GM21381 (cell line): ENCODE measurements at regions not wholly inside any gene's neighbourhood (a gene's known extent, or its start where the extent isn't known, plus 50 kb on each side); places are given as distances from the start of the nearest gene placed in this dataset.
A peak's percentile ranks its signal among the peaks of the same experiment; 100 is the strongest.
"Not testable (repeated sequence)": the region's sequence is repeated elsewhere in the genome, so short reads cannot be mapped to it uniquely, and the experiment has no call there.

Experiments
- ATAC-seq: cut with Tn5 transposase; IDR thresholded peaks from one replicate; pipeline ENCODE4 v1.9.1; 2021; ENCODE audit warnings: mild to moderate bottlenecking, moderate library complexity; ENCODE audit not compliant: unreplicated experiment

DNA sequence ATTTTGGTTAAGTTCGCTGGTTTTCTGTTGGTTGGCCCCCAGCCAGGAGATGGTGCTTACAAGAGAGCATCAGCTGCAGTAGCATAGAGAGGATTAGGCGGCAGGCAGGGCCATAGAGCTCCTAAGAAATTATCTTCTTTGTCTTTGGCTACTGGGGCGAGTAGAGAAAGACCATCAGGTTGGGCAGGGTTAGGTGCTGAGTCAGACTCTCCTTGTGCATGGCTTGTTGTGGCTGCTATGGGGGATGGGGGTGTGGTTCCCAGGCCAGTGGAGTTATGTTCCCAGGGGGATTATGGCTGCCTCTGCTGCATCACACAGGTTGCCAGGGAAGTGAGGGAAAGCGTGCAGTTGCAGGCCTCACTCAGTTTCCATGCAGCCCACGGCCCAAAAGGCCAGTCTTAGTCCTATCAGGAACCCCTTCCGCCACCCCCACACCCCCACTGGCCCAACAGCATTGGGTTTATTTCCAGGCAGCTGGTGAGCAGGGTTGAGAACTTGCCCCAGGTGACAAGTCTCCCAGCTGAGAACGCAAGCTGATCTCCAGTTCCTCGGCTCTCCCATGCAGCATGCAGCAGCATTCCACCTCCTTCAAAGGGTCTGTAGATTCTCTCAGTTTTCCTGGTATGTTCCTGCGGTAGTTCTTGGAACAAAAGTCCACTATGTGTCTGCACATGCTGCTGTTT lies 243.7 kb downstream of the UTRN start:
- no peak for ATAC-seq

GRCh38 chr6:144530118-144530517 lies 245.0 kb downstream of the UTRN start:
- no peak for ATAC-seq

- not testable (repeated sequence) for ATAC-seq
Observed at GRCh38 chr6:144532238-144532637, 247.1 kb downstream of the UTRN start.

- ATAC-seq, result no peak
Observed at GRCh38 chr6:144534180-144534579, 249.0 kb downstream of the UTRN start.

GRCh38 chr6:144535630-144536029 lies 250.5 kb downstream of the UTRN start:
- no peak for ATAC-seq

DNA sequence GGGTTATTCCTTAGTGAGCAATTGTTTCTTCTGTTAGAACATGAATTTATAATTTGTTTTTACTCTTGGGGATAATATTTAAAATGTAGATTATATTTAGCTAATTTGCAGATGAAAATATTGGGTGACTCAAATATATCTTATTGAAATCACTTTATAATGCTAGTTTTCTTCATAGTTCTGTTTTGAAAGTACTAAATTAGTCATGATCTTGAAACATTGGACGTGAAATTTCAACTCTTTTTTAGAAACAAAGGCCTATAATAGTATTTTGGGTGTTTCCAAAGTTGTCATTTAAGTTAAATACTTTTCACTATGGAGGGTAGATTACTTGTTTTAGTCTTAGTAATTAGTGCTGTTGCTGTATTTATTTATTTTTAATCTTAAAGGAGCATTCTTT lies 250.9 kb downstream of the UTRN start:
- ATAC-seq, result no peak

DNA sequence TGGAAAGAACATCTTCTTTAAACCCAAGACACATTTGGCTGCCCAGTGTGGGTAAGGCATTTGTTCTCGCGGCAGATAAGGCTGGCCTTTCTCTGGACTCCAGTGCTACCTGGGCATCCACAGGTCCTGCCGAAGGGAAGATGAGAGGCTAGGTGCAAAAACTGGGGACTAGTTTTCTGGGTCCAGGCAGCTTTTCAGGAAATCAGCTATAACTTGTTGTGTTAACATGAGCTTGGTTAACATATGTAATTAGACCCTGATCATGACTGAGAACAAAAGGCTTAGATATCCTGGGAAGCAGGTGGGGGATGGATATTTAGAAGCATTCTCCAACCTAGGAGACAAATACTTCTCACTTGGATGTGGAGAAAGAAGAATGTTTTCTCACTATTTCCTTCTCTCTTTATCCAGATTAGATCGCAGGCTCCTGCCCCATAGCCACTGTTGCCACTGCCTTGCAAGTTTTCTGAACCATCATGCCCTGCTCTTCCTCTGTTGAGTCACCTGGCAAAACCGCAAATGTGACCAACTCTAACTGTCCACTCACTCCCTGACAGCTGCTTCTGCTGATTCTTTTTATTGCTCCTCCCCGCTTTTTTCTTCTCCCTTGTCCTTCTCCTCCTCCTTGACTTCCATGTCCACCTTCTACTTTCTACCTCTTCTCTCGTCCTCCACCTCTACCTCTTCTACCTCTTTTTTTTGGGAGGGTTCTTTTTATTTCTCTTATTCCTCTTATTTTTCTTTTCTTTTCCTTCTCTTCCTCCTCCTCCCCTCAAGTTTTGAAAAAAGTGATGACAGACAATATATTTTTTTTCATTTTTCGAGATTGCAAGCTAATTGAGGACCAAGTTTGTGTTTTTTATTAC lies 258.1 kb downstream of the UTRN start:
- no peak for ATAC-seq

DNA sequence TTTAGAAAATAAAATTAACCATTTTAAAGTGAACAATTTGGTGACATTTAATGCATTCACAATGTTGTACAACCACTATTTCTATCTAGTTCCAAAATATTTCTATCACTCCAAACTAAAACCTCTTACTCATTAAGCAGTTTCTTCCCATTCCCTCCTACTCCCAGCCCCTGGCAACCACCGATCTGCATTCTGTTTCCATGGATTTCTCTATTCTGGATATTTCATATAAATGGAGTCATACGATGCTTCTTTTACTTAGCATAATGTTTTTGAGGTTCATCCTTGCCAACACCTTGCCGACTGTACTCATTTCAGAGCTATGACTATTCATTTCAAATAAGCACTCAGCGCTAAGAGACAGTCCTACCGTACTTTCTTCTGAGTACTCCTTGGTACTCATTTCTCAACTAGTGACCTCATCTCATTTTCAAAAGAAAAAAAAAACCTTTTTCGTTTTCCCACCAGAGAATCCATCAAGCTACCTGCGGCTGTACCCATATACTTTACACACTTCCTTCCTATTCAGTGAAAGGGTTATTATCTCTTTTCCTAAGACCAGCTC lies 259.2 kb downstream of the UTRN start:
- ATAC-seq, result peak; percentile 54

- no peak for ATAC-seq
Observed at GRCh38 chr6:144546807-144547206, 261.7 kb downstream of the UTRN start.

- no peak for ATAC-seq
Observed at GRCh38 chr6:144547409-144547808, 262.3 kb downstream of the UTRN start.

DNA sequence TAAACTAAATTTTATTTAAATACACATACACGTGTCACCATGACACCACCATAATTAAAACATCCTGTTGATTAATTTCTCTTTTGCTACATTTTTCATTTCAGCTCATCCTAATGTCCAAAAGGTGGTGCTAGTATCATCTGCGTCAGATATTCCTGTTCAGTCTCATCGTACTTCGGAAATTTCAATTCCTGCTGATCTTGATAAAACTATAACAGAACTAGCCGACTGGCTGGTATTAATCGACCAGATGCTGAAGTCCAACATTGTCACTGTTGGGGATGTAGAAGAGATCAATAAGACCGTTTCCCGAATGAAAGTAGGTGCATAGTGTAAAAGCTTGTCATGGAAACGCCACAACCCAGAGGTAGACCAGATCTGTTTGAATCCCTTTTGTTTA lies 263.4 kb downstream of the UTRN start:
- no peak for ATAC-seq

GRCh38 chr6:144549837-144550747 lies 265.0 kb downstream of the UTRN start:
- ATAC-seq, result no peak

DNA sequence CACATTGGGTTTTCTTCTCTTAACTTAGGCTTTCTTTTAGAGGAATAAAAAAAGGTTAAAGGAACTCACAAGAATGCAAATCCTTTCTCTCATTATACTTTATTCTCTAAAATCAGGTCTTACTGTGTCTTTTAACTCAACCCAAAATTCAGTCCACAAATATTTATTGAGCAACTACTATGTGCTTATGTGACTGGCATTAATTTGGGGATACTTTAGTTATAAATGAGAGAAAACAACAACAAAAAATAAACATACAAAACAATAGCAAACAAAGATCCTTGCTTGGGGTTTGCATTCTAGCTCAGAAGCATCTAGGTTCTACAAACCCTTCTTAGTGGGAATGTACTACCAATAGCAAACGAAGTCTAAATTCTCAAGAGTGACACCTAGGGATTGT lies 266.2 kb downstream of the UTRN start:
- ATAC-seq, result no peak

DNA sequence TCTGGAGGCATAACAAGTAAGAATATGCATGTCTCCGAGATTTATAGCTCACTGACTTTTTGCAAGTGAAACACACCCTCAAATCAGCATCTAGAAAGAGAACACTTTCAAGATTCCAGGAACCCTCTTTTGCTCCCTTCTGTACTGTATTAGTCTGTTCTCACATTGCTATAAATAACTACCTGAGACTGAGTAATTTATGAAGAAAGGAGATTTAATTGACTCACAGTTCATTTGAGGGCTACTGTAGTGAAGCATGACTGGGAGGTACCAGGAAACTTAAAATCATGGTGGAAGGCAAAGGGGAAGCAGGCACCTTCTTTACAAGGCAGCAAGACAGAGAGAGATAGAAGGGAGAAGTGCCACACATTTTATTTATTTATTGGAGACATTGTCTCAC lies 269.9 kb downstream of the UTRN start:
- no peak for ATAC-seq

DNA sequence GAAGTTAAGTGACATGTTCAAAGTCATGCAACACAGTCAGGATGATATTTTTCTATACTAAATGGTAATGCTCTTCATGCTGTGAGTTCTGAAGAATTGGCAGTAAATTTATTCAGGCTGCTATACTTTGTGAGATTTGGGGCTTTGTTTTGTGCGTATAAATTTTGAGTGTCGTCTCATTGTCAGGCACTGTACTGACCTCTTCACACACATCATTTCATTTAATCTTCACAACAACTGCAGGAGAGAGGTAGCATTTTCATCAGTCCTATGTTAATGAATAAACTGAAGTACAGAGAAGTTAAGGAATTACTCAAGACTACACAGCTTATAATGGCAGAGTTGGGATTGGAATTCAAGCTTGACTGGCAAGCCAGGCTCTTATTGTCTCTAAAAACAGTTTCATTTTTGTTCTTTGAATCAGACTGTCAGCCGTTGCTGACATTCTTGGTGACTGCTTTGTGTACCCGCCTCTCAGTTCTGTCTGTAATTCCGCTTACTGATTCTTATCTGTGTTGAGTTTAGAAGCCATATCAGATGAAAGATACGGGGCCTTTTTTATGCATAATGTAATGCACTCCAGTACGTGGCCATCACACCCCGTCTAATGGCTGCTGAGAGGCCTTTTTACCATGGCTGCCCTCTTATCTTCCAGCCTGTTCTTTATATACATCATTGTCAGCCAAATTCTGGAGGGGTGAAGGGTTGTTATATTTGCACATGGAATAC lies 274.9 kb downstream of the UTRN start:
- ATAC-seq, result no peak

DNA sequence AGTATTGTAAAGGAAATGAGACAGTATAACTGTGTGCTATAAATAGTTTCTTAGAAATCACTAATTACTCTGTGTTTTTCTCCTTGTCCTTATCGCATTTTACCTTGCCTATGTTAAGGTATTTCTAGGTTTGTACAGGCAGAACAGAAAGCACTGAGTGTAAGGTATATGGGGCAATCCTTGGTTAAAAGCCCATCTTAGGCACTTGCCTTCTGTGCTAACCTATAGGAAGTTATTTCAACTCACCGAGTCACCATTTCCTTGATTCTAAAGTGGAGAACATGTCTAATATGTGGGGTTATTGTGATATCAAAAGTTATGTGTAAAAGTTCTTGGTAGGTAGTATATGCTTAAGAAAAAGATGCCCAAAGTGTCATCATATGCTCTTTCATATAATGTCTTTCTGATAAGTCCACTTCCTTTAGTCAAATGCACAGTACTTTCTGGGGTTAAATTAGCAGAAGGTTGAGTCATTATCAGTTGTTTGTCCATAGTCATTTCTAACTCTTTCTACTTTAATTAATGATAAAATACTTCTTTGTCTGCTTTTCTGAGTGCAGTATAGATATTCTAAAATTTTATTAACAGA lies 276.4 kb downstream of the UTRN start:
- ATAC-seq, result no peak

- no peak for ATAC-seq
Observed at GRCh38 chr6:144564202-144564601, 279.1 kb downstream of the UTRN start.

DNA sequence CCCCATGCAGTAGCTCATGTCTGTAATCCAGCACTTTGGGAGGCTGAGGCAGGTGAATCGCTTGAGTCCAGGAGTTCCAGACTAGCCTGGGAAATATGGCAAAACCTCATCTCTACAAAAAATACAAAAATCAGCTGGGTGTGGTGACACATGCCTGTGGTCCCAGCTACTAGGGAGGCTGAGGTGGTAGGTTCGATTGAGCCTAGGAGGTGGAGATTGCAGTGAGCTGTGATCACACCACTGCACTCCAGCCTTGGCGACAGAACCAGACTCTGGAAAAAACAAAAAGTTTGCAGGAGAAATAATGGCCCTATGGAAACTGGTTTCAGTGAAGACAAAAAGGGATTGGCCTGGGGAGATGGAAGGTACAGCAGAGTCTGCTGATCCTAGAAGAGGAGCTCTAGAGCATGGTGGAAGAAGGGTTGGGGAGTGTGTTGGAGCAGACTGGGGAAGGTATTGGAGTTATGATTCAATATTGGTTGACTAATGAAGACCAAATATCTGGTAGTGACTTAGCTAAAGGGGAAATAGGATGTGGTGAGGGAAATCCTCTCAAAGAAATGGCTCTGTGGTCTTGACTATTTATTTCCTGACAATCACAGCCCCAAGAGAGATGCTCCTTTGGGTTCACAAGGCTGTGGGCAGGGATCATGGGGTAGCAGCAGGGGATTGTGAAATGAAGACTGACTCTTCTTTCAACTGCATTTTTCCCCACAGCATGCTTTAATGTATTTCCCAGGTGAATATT lies 281.9 kb downstream of the UTRN start:
- no peak for ATAC-seq

DNA sequence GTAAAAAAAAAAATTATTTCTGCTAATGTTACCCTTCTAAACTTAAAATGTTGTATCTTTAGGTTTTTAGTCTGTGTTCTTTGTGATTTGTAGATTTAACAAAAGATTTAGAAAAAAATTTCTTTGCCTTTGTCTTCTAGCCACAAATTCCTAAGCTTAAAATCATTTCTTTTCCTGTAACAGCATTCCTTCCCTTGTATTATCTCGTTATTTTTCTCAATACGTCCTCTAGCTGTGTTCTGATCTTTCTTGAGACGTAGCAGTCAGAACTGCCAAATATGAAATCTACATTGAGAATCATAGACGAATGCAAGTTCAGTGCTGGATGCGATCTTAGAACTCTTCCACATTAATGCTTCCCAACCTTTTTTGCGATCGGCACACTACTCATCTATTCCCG lies 283.1 kb downstream of the UTRN start:
- no peak for ATAC-seq
